DND-41 (cell line): ENCODE measurements at regions not wholly inside any gene's neighbourhood (a gene's known extent, or its start where the extent isn't known, plus 50 kb on each side); places are given as distances from the start of the nearest gene placed in this dataset.
"Not testable (repeated sequence)": the region's sequence is repeated elsewhere in the genome, so short reads cannot be mapped to it uniquely, and the experiment has no call there.

Experiments
- ATAC-seq: fragments of 200-7000 bp; cut with Tn5 transposase; 3 replicates; pipeline ENCODE4 v1.9.1; 2021; ENCODE audit warnings: low read depth; ENCODE audit not compliant: insufficient read depth
- DNase-seq: peaks from one replicate; pipeline ENCODE4 v3.0.0-alpha.2; 2020
- H2AFZ ChIP-seq: 2 replicates; pipeline ENCODE4 v1.6.0; 2012; ENCODE audit warnings: low read depth, low read length
- H3K27ac ChIP-seq: 2 replicates; pipeline ENCODE4 v1.5.1; 2012; ENCODE audit warnings: low read length, inconsistent platforms
- H3K27me3 ChIP-seq: fragments of 200-600 bp; sonication (generic); 2 replicates; pipeline ENCODE4 v1.6.0; 2012; ENCODE audit warnings: low read length, mild to moderate bottlenecking, inconsistent platforms; ENCODE audit not compliant: insufficient read depth, poor library complexity
- H3K36me3 ChIP-seq: 2 replicates; pipeline ENCODE4 v1.5.1; 2012; ENCODE audit warnings: low read length, inconsistent platforms; ENCODE audit not compliant: insufficient read depth
- H3K4me1 ChIP-seq: 2 replicates; pipeline ENCODE4 v1.5.1; 2012; ENCODE audit warnings: mild to moderate bottlenecking, low read length; ENCODE audit not compliant: insufficient read depth
- H3K4me2 ChIP-seq: 2 replicates; pipeline ENCODE4 v1.6.0; 2012; ENCODE audit warnings: mild to moderate bottlenecking, moderate library complexity, low read length, inconsistent platforms; ENCODE audit not compliant: insufficient read depth
- H3K4me3 ChIP-seq, 2 experiments: fragments of 200-600 bp in 1 of 2; shearing (Covaris generic) in 1 of 2; 2 replicates each; pipeline ENCODE4 v1.5.1; 2012 to 2016; ENCODE audit warnings: inconsistent platforms in 2 of 2, low read length in 2 of 2, mild to moderate bottlenecking in 2 of 2, low read depth in 1 of 2, moderate library complexity in 1 of 2
- H3K79me2 ChIP-seq: 2 replicates; pipeline ENCODE4 v1.6.0; 2012; ENCODE audit warnings: low read length, inconsistent platforms; ENCODE audit not compliant: insufficient read depth
- H3K9ac ChIP-seq: 2 replicates; pipeline ENCODE4 v1.6.0; 2012; ENCODE audit warnings: low read depth, mild to moderate bottlenecking, inconsistent platforms, low read length, moderate library complexity
- H3K9me3 ChIP-seq: 2 replicates; pipeline ENCODE4 v1.5.1; 2012; ENCODE audit warnings: low read length, moderate library complexity, mild to moderate bottlenecking, inconsistent platforms; ENCODE audit not compliant: insufficient read depth, severe bottlenecking
- H4K20me1 ChIP-seq: 2 replicates; pipeline ENCODE4 v1.6.0; 2012; ENCODE audit warnings: low read length; ENCODE audit not compliant: insufficient read depth
- EZH2 ChIP-seq: IDR thresholded peaks from 3 replicates; pipeline ENCODE4 v1.6.1; 2012; ENCODE audit warnings: borderline replicate concordance, low read depth, mild to moderate bottlenecking, moderate library complexity, low read length, inconsistent platforms; ENCODE audit not compliant: severe bottlenecking
- TF ChIP-seq, protein P1 (sequence below): IDR thresholded peaks from 2 replicates; pipeline ENCODE4 v1.5.1; 2012; ENCODE audit warnings: borderline replicate concordance, low read length, moderate library complexity, mild to moderate bottlenecking; ENCODE audit not compliant: poor library complexity, severe bottlenecking; ENCODE audit errors: extremely low read depth

DNA sequence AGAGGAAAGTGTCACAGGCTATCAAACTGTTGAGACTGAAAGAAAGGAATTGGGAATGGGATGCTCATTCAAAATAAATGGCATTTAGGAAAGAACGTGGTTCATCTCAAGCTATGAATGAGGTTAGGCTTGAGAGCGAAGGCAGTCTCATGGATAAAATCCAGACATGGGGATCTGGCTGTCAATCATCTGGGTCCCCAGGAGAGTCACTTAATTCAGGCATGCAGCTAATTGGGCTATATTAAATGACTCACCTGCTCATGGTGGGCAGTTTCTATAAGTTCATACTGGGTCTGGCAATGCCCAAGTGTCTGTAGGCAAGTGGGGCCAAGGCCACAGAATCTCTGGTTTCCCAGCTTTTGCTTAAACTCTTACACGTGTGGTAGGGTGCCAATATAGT is 286.5 kb upstream of the SEMA6A start:
- DNase-seq (no peak), ATAC-seq (no peak)
- H3K4me2 ChIP-seq = no peak overlapping the region
- H3K4me1 ChIP-seq = no peaks in the 10 kb centered on the region
- H2AFZ ChIP-seq = no peak overlapping the region
- no peak for TF ChIP-seq EZH2
- TF ChIP-seq, protein P1, sequence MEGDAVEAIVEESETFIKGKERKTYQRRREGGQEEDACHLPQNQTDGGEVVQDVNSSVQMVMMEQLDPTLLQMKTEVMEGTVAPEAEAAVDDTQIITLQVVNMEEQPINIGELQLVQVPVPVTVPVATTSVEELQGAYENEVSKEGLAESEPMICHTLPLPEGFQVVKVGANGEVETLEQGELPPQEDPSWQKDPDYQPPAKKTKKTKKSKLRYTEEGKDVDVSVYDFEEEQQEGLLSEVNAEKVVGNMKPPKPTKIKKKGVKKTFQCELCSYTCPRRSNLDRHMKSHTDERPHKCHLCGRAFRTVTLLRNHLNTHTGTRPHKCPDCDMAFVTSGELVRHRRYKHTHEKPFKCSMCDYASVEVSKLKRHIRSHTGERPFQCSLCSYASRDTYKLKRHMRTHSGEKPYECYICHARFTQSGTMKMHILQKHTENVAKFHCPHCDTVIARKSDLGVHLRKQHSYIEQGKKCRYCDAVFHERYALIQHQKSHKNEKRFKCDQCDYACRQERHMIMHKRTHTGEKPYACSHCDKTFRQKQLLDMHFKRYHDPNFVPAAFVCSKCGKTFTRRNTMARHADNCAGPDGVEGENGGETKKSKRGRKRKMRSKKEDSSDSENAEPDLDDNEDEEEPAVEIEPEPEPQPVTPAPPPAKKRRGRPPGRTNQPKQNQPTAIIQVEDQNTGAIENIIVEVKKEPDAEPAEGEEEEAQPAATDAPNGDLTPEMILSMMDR = no peak
- no peak overlapping the region for H3K27ac ChIP-seq
- no peaks in the 10 kb centered on the region for H3K36me3 ChIP-seq
- H3K27me3 ChIP-seq = no peaks in the 10 kb centered on the region
- no peaks in the 10 kb centered on the region for H4K20me1 ChIP-seq
- H3K9ac ChIP-seq = no peak overlapping the region
- H3K79me2 ChIP-seq = no peaks in the 10 kb centered on the region
- no peak overlapping the region for H3K4me3 ChIP-seq
- no peaks in the 10 kb centered on the region for H3K9me3 ChIP-seq

DNA sequence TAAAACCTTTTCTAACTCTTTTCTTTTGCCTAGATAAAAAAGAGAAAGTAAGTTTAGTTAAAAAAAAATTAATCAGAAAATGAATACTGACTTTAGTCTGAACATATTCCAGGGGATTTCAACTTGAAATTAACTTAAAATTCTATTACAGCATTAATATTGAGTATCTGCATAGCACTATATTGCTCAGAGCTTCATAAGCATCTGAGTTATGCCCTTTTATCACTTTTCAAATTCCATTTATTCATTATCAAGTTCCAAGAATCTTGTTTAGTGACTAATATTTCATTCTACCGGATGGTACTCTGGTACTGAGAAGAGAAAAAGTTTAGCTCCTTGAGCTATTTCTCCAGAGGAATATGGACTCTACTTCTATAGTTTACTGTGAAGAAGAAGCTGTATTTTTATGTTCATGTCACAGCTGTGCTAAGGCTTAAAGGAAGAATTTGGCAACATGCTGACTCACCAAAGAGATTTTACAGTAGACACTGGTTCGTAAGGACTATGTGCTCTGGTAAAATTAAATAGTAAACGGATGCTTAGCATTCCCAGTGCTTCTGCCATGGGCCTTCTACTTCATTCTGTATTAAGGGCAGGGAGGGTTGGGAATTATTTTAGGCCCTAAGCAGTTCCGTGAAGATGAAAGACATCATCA is 285.2 kb upstream of the SEMA6A start:
- no peaks in the 10 kb centered on the region for H4K20me1 ChIP-seq
- no peaks in the 10 kb centered on the region for H3K9me3 ChIP-seq
- H3K4me3 ChIP-seq = no peak overlapping the region
- H3K9ac ChIP-seq = no peak overlapping the region
- ATAC-seq = no peak
- no peaks in the 10 kb centered on the region for H3K27me3 ChIP-seq
- no peak overlapping the region for H2AFZ ChIP-seq
- H3K4me2 ChIP-seq = no peak overlapping the region
- no peak overlapping the region for H3K27ac ChIP-seq
- no peaks in the 10 kb centered on the region for H3K36me3 ChIP-seq
- no peaks in the 10 kb centered on the region for H3K4me1 ChIP-seq
- no peak for DNase-seq
- no peak for TF ChIP-seq EZH2
- TF ChIP-seq, protein P1 = no peak
- H3K79me2 ChIP-seq = no peaks in the 10 kb centered on the region

DNA sequence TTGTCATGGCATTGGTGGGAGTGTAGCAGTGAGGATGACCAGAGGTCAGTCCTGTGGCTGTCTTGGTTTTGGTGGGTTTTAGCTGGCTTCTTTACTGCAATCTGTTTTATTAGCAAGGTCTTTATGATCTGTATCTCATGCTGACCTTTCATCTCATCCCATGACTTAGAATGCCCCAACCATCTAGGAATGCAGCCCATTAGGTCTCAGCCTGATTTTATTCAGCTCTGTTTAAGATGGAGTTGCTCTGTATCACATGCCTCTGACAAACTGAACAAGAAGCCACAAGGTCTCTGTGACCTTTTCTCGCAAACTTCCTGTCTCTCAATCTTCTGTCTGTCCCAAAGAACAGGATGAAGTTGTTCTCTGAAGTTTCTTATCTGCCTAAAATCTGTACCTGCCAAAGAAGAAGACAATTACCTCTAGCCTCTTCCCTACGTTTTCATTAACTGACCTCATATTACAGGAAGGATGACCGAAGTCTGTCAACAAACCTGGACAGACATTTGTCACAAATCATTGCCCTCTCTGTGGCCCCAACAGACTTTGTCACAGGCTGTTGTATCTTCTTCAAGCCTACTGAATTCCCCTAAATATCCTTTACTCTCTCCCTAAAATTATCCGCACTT is 284.2 kb upstream of the SEMA6A start:
- Histone ChIP-seq H3K4me2 (no peak overlapping the region), H3K79me2 (no peaks in the 10 kb centered on the region), H2AFZ (no peak overlapping the region), H3K27ac (no peak overlapping the region), H3K27me3 (no peaks in the 10 kb centered on the region), H3K9me3 (no peaks in the 10 kb centered on the region), H4K20me1 (no peaks in the 10 kb centered on the region), H3K4me3 (no peak overlapping the region), H3K36me3 (no peaks in the 10 kb centered on the region), H3K4me1 (no peaks in the 10 kb centered on the region), H3K9ac (no peak overlapping the region)
- ATAC-seq (no peak), DNase-seq (no peak)
- TF ChIP-seq, protein P1 = no peak
- no peak for TF ChIP-seq EZH2

DNA sequence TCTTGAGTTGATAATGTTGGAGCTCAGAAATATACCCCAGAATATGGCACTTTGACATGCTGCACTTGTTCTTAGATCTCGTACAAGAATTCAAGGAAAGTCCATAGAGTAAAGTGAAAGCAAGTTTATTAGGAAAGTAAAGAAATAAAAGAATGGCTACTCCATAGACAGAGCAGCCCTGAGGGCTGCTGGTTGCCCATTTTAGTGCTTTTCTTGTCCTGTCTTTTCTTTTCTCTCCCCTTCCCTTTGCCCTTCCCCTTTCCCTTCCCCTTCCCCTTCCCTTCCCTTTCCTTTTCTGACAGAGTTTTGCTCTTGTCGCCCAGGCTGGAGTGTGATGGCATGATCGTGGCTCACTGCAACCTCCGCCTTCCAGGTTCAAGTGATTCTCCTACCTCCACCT is 283.4 kb upstream of the SEMA6A start:
- not testable (repeated sequence) for DNase-seq, H3K4me1 ChIP-seq, H4K20me1 ChIP-seq, H3K79me2 ChIP-seq, H3K27ac ChIP-seq, H3K4me2 ChIP-seq, H3K27me3 ChIP-seq, H2AFZ ChIP-seq, ATAC-seq, H3K4me3 ChIP-seq, H3K9me3 ChIP-seq, H3K9ac ChIP-seq, H3K36me3 ChIP-seq
